SK-N-SH (cell line): ENCODE measurements at regions not wholly inside any gene's neighbourhood (a gene's known extent, or its start where the extent isn't known, plus 50 kb on each side); places are given as distances from the start of the nearest gene placed in this dataset.
A peak's percentile ranks its signal among the peaks of the same experiment; 100 is the strongest.

ENCODE experiments used
- CTCF ChIA-PET: fragments of 300-600, 350-600 bp; formaldehyde crosslinking; extraction: SDS; loops from one replicate; lab custom pipeline; 2021; lab: Yijun Ruan, JAX
- POLR2A ChIA-PET: fragments of 350-600 bp; sonication (Branson Sonifier 250); formaldehyde crosslinking; extraction: SDS; loops from one replicate; lab custom pipeline; 2020; ENCODE audit warnings: antibody characterized with exemption, inconsistent platforms; lab: Yijun Ruan, JAX
- DNase-seq: peaks from one replicate; pipeline ENCODE4 v3.0.0; 2012
- H2AFZ ChIP-seq: fragments of 200-600 bp; sonication (generic); 2 replicates; pipeline ENCODE4 v1.8.1; 2016; ENCODE audit warnings: antibody characterized with exemption, mild to moderate bottlenecking, low read depth
- H3F3A ChIP-seq: fragments of 200-600 bp; sonication (generic); replicated peaks from 2 replicates; pipeline ENCODE3; 2016; ENCODE audit warnings: antibody characterized with exemption, mild to moderate bottlenecking; ENCODE audit not compliant: insufficient read depth
- H3K27ac ChIP-seq, 2 experiments: fragments of 200-500 bp in 1 of 2; fragments of 200-600 bp in 1 of 2; sonication (Bioruptor generic) in 1 of 2; sonication (generic), shearing (Covaris generic) in 1 of 2; 2 replicates each; pipeline versions ENCODE4 v1.5.1 to v1.6.1; 2014 to 2016; ENCODE audit warnings: low read depth in 2 of 2, inconsistent platforms in 1 of 2, low read length in 1 of 2, mild to moderate bottlenecking in 1 of 2, mixed read lengths in 1 of 2
- H3K27me3 ChIP-seq: fragments of 200-600 bp; sonication (generic), shearing (Covaris generic); 2 replicates; pipeline ENCODE4 v1.6.1; 2016; ENCODE audit warnings: mixed run types; ENCODE audit not compliant: insufficient read depth
- H3K36me3 ChIP-seq, 2 experiments: fragments of 200-500 bp in 1 of 2; fragments of 200-600 bp in 1 of 2; sonication (Bioruptor generic) in 1 of 2; sonication (generic) in 1 of 2; replicated peaks in 1 of 2; 2 replicates each; pipeline versions ENCODE3 to v1.5.1; 2014 to 2016; ENCODE audit warnings: low read length in 1 of 2, mild to moderate bottlenecking in 1 of 2; ENCODE audit not compliant: insufficient read depth in 2 of 2, control insufficient read depth in 1 of 2
- H3K4me1 ChIP-seq, 2 experiments: fragments of 200-500 bp in 1 of 2; fragments of 200-600 bp in 1 of 2; sonication (Bioruptor generic) in 1 of 2; sonication (generic), shearing (Covaris generic) in 1 of 2; 2 replicates each; pipeline versions ENCODE4 v1.5.1 to v1.6.1; 2014 to 2016; ENCODE audit warnings: low read depth in 1 of 2, low read length in 1 of 2, mixed run types in 1 of 2; ENCODE audit not compliant: insufficient read depth in 2 of 2, control insufficient read depth in 1 of 2
- H3K4me2 ChIP-seq: fragments of 200-600 bp; sonication (generic), shearing (Covaris generic); 2 replicates; pipeline ENCODE4 v1.6.1; 2017; ENCODE audit warnings: mixed run types
- H3K4me3 ChIP-seq, 2 experiments: fragments of 200-500 bp in 1 of 2; fragments of 200-600 bp in 1 of 2; sonication (Bioruptor generic) in 1 of 2; sonication (generic), shearing (Covaris generic) in 1 of 2; 2 replicates each; pipeline versions ENCODE4 v1.5.1 to v1.8.1; 2014 to 2016; ENCODE audit warnings: low read depth in 2 of 2, inconsistent platforms in 1 of 2, low read length in 1 of 2, mild to moderate bottlenecking in 1 of 2, mixed read lengths in 1 of 2, moderate library complexity in 1 of 2
- H3K79me2 ChIP-seq: fragments of 200-600 bp; sonication (generic); 2 replicates; pipeline ENCODE4 v1.8.1; 2017; ENCODE audit warnings: mild to moderate bottlenecking; ENCODE audit not compliant: insufficient read depth
- H3K9ac ChIP-seq: fragments of 200-600 bp; sonication (generic); 2 replicates; pipeline ENCODE4 v1.6.1; 2017; ENCODE audit warnings: mixed run types
- H3K9me2 ChIP-seq: fragments of 200-600 bp; sonication (generic); 2 replicates; pipeline ENCODE4 v1.6.1; 2017; ENCODE audit warnings: mixed run types
- H3K9me3 ChIP-seq: fragments of 200-600 bp; sonication (generic); 2 replicates; pipeline ENCODE4 v1.6.1; 2017; ENCODE audit warnings: mixed run types, mild to moderate bottlenecking, moderate library complexity
- H4K20me1 ChIP-seq: fragments of 200-600 bp; sonication (generic); 2 replicates; pipeline ENCODE4 v1.6.1; 2017; ENCODE audit warnings: mild to moderate bottlenecking, mixed run types; ENCODE audit not compliant: insufficient read depth
- EZH2phosphoT487 ChIP-seq: fragments of 200-600 bp; sonication (generic); IDR thresholded peaks from 2 replicates; pipeline ENCODE4 v1.6.1; 2017; ENCODE audit warnings: low read depth, mixed run types, mild to moderate bottlenecking, antibody characterized with exemption, moderate library complexity, borderline replicate concordance
- FOXM1 ChIP-seq: IDR thresholded peaks from 2 replicates; pipeline ENCODE4 v1.4.0; 2012; ENCODE audit warnings: low read depth, mild to moderate bottlenecking
- GABPA ChIP-seq: IDR thresholded peaks from 2 replicates; pipeline ENCODE4 v1.4.0; 2012; ENCODE audit warnings: low read depth, mild to moderate bottlenecking
- IRF3 ChIP-seq: fragments of 150-350 bp; IDR thresholded peaks from 2 replicates; pipeline ENCODE4 v1.6.1; 2016; ENCODE audit warnings: mild to moderate bottlenecking, low read depth, low read length
- JUND ChIP-seq: IDR thresholded peaks from 2 replicates; pipeline ENCODE4 v1.4.0; 2012
- MAX ChIP-seq: IDR thresholded peaks from 2 replicates; pipeline ENCODE4 v1.4.0; 2012; ENCODE audit warnings: low read depth
- MEF2A ChIP-seq: IDR thresholded peaks from 2 replicates; pipeline ENCODE4 v1.4.0; 2012; ENCODE audit warnings: low read depth, borderline replicate concordance
- MXI1 ChIP-seq: IDR thresholded peaks from 2 replicates; pipeline ENCODE4 v1.6.1; 2012; ENCODE audit warnings: mild to moderate bottlenecking, low read depth, low read length, improper control_type of control experiment
- POLR2AphosphoS5 ChIP-seq: IDR thresholded peaks from 2 replicates; pipeline ENCODE4 v1.6.1; 2012; ENCODE audit warnings: low read depth, low read length
- RFX5 ChIP-seq: IDR thresholded peaks from 2 replicates; pipeline ENCODE4 v1.6.1; 2012; ENCODE audit warnings: mild to moderate bottlenecking, improper control_type of control experiment, low read length
- RXRA ChIP-seq: IDR thresholded peaks from 2 replicates; pipeline ENCODE4 v1.4.0; 2012; ENCODE audit warnings: low read depth, mild to moderate bottlenecking, borderline replicate concordance
- WGBS: methylation state at CpG from one replicate; pipeline ENCODE4 v1.1.6; 2017; ENCODE audit warnings: low lambda C conversion rate; 5-methylcytosine and 5-hydroxymethylcytosine counted together
- TF ChIP-seq, protein P1 (sequence below): IDR thresholded peaks from 2 replicates; pipeline ENCODE4 v1.4.0; 2012; ENCODE audit warnings: low read depth, borderline replicate concordance
- TF ChIP-seq, protein P2 (sequence below): fragments of 150-350 bp; IDR thresholded peaks from 2 replicates; pipeline ENCODE4 v1.6.1; 2017; ENCODE audit warnings: antibody characterized with exemption, low read length, low read depth, borderline replicate concordance

DNA sequence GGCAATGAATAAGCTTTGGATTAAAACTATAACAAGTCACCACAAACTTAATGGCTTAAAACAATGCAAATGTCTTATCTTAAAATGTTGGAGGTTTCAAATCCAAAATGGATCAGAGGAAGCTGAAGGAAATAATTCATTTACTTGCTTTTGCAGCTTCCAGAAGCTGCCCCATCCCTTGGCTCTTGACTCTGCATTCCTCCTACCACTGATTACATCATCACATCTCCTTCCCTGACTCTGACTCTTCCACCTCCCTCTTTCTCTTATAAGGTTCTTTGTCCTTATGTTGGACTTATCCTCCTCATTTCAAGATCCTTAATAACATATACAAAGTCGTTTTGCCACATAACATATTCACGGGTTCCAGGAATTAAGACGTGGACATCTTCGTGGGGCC lies 982.8 kb upstream of the ROBO1 start:
- Histone ChIP-seq H3K4me2 (no peak overlapping the region), H3K36me3 (no peaks in the 10 kb centered on the region), H4K20me1 (no peaks in the 10 kb centered on the region), H3K27ac (no peak overlapping the region), H3K4me1 (no peaks in the 10 kb centered on the region), H3F3A (no peaks in the 10 kb centered on the region), H3K27me3 (no peaks in the 10 kb centered on the region), H3K9me2 (no peaks in the 10 kb centered on the region), H3K9me3 (no peaks in the 10 kb centered on the region), H3K4me3 (no peak overlapping the region), H2AFZ (no peak overlapping the region), H3K9ac (no peak overlapping the region), H3K79me2 (no peaks in the 10 kb centered on the region)
- ChIA-PET CTCF (no interaction called here), POLR2A (no interaction called here)
- 51% methylated on average over 4 of the region's 4 CpGs for WGBS
- DNase-seq, result no peak
- TF ChIP-seq RXRA (no peak), EZH2phosphoT487 (no peak), GABPA (no peak), MXI1 (no peak), MAX (no peak), JUND (no peak), POLR2AphosphoS5 (no peak), MEF2A (no peak), IRF3 (no peak), RFX5 (no peak), FOXM1 (no peak)
- TF ChIP-seq, protein P1, sequence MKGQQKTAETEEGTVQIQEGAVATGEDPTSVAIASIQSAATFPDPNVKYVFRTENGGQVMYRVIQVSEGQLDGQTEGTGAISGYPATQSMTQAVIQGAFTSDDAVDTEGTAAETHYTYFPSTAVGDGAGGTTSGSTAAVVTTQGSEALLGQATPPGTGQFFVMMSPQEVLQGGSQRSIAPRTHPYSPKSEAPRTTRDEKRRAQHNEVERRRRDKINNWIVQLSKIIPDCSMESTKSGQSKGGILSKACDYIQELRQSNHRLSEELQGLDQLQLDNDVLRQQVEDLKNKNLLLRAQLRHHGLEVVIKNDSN, result no peak

GRCh38 chr3:80734920-80735319 lies 967.1 kb upstream of the ROBO1 start:
- TF ChIP-seq, protein P2, sequence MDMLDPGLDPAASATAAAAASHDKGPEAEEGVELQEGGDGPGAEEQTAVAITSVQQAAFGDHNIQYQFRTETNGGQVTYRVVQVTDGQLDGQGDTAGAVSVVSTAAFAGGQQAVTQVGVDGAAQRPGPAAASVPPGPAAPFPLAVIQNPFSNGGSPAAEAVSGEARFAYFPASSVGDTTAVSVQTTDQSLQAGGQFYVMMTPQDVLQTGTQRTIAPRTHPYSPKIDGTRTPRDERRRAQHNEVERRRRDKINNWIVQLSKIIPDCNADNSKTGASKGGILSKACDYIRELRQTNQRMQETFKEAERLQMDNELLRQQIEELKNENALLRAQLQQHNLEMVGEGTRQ, result no peak
- Histone ChIP-seq H4K20me1 (no peaks in the 10 kb centered on the region), H3K4me2 (0 out of 2 replicates have a peak overlapping the region, but pooled peaks have one; percentile 16), H3K4me3 (no peak overlapping the region), H3K27ac (no peak overlapping the region), H2AFZ (no peak overlapping the region), H3K9me3 (no peaks in the 10 kb centered on the region), H3K79me2 (no peaks in the 10 kb centered on the region), H3K9ac (no peak overlapping the region), H3K9me2 (no peaks in the 10 kb centered on the region), H3K36me3 (no peaks in the 10 kb centered on the region), H3K27me3 (no peaks in the 10 kb centered on the region), H3K4me1 (no peaks in the 10 kb centered on the region), H3F3A (no peaks in the 10 kb centered on the region)
- DNase-seq, result no peak
- ChIA-PET CTCF (interaction anchor here (1.0 kb wide), 1 partner anchor 1648 kb away, joined by 3 read pairs; no protein-coding TSS in a partner anchor), POLR2A (no interaction called here)
- 10% methylated on average over 2 of the region's 2 CpGs for WGBS
